Globus pallidus (tissue), 1 donor: ENCODE measurements at regions not wholly inside any gene's neighbourhood (a gene's known extent, or its start where the extent isn't known, plus 50 kb on each side); places are given as distances from the start of the nearest gene placed in this dataset.

ENCODE experiments used
- DNase-seq: peaks from one replicate; pipeline ENCODE4 v3.0.0-alpha.2; 2015; ENCODE audit warnings: low spot score

- DNase-seq: no peak
These were observed 51.3 kb upstream of the CNKSR3 start for GRCh38 chr6:154561750-154562149.

- DNase-seq: no peak
These were observed 54.8 kb upstream of the CNKSR3 start for GRCh38 chr6:154565331-154565730.

- DNase-seq: no peak
These were observed 56.4 kb upstream of the CNKSR3 start for GRCh38 chr6:154566866-154567265.

- DNase-seq: no peak
These were observed 57.3 kb upstream of the CNKSR3 start for GRCh38 chr6:154567695-154568220.

- no peak for DNase-seq
These were observed 58.8 kb upstream of the CNKSR3 start for GRCh38 chr6:154569156-154569862.

GRCh38 chr6:154570505-154570904 lies 60.0 kb upstream of the CNKSR3 start:
- no peak for DNase-seq

- no peak for DNase-seq
These were observed 62.1 kb upstream of the CNKSR3 start for GRCh38 chr6:154572556-154572955.

- DNase-seq: no peak
These were observed 67.6 kb upstream of the CNKSR3 start for GRCh38 chr6:154578004-154578559.

- no peak for DNase-seq
These were observed 68.6 kb upstream of the CNKSR3 start for GRCh38 chr6:154579046-154579445.

GRCh38 chr6:154579485-154579884 lies 69.0 kb upstream of the CNKSR3 start:
- no peak for DNase-seq

GRCh38 chr6:154580397-154581135 lies 70.1 kb upstream of the CNKSR3 start:
- no peak for DNase-seq

- no peak for DNase-seq
These were observed 72.2 kb upstream of the CNKSR3 start for GRCh38 chr6:154582696-154583095.

GRCh38 chr6:154583546-154584188 lies 73.2 kb upstream of the CNKSR3 start:
- no peak for DNase-seq

- DNase-seq: no peak
These were observed 80.3 kb upstream of the CNKSR3 start for GRCh38 chr6:154590756-154591155.

- DNase-seq: no peak
These were observed 80.7 kb upstream of the CNKSR3 start for GRCh38 chr6:154591234-154591633.

GRCh38 chr6:154592199-154592860 lies 81.8 kb upstream of the CNKSR3 start:
- no peak for DNase-seq

- no peak for DNase-seq
These were observed 82.6 kb upstream of the CNKSR3 start for GRCh38 chr6:154593122-154593521.

- DNase-seq: no peak
These were observed 84.2 kb upstream of the CNKSR3 start for GRCh38 chr6:154594496-154595198.

- DNase-seq: no peak
These were observed 85.1 kb upstream of the CNKSR3 start for GRCh38 chr6:154595538-154595937.

GRCh38 chr6:154596009-154596408 lies 85.5 kb upstream of the CNKSR3 start:
- no peak for DNase-seq

GRCh38 chr6:154596701-154597100 lies 86.2 kb upstream of the CNKSR3 start:
- no peak for DNase-seq
